Endodermal cell (in vitro differentiated cells): ENCODE measurements at regions not wholly inside any gene's neighbourhood (a gene's known extent, or its start where the extent isn't known, plus 50 kb on each side); places are given as distances from the start of the nearest gene placed in this dataset.

Source experiments
- DNase-seq: peaks from one replicate; pipeline ENCODE4 v3.0.0-alpha.2; 2017
- H3K27ac ChIP-seq: 2 replicates; pipeline ENCODE4 v1.5.1; 2013; ENCODE audit warnings: mild to moderate bottlenecking, low read depth, low read length, moderate library complexity
- H3K27me3 ChIP-seq: 2 replicates; pipeline ENCODE4 v1.6.1; 2013; ENCODE audit warnings: mild to moderate bottlenecking, low read length, moderate library complexity; ENCODE audit not compliant: insufficient read depth, control insufficient read depth, poor library complexity, severe bottlenecking
- H3K36me3 ChIP-seq: 2 replicates; pipeline ENCODE4 v1.7.0; 2013; ENCODE audit warnings: mild to moderate bottlenecking, low read length, moderate library complexity; ENCODE audit not compliant: control insufficient read depth, insufficient read depth
- H3K4me1 ChIP-seq: one replicate; pipeline ENCODE4 v1.7.0; 2013; ENCODE audit warnings: low read length; ENCODE audit not compliant: control insufficient read depth, insufficient read depth
- H3K4me3 ChIP-seq: 2 replicates; pipeline ENCODE4 v1.5.1; 2013; ENCODE audit warnings: mild to moderate bottlenecking, low read length, moderate library complexity
- H3K9ac ChIP-seq: 2 replicates; pipeline ENCODE4 v1.6.1; 2013; ENCODE audit warnings: mild to moderate bottlenecking, low read length, moderate library complexity; ENCODE audit not compliant: poor library complexity, severe bottlenecking; ENCODE audit errors: extremely low read depth
- H3K9me3 ChIP-seq: 2 replicates; pipeline ENCODE4 v1.6.1; 2013; ENCODE audit warnings: mild to moderate bottlenecking, low read length, moderate library complexity; ENCODE audit not compliant: control insufficient read depth
- H3K27ac Mint-ChIP-seq: 2 replicates; pipeline ENCODE4 v1.8.0; 2020; ENCODE audit warnings: mixed read lengths
- H3K27me3 Mint-ChIP-seq: 2 replicates; pipeline ENCODE4 v1.8.0; 2021; ENCODE audit warnings: mild to moderate bottlenecking, mixed read lengths; ENCODE audit not compliant: insufficient read depth
- H3K36me3 Mint-ChIP-seq: 2 replicates; pipeline ENCODE4 v1.8.0; 2020; ENCODE audit warnings: low read depth, mixed read lengths
- H3K4me1 Mint-ChIP-seq: 2 replicates; pipeline ENCODE4 v1.8.0; 2020; ENCODE audit warnings: mixed read lengths
- H3K4me3 Mint-ChIP-seq: 2 replicates; pipeline ENCODE4 v1.8.0; 2020; ENCODE audit warnings: mild to moderate bottlenecking, moderate library complexity, mixed read lengths
- H3K9me3 Mint-ChIP-seq: 2 replicates; pipeline ENCODE4 v1.8.0; 2020; ENCODE audit warnings: mild to moderate bottlenecking, mixed read lengths
- WGBS, 2 experiments: methylation state at CpG; one replicate each; pipeline versions ENCODE4 v1.1.5 to v1.1.7; 2013; ENCODE audit warnings: missing lambda C conversion rate in 2 of 2, mixed read lengths in 1 of 2; ENCODE audit not compliant: insufficient coverage in 1 of 2, insufficient read length in 1 of 2; 5-methylcytosine and 5-hydroxymethylcytosine counted together
- TF ChIP-seq, protein P1 (sequence below): fragments of 200-600 bp; sonication (generic); conservative IDR thresholded peaks from 2 replicates; pipeline ENCODE4 v1.5.0; 2021; ENCODE audit warnings: antibody characterized with exemption, mild to moderate bottlenecking

DNA sequence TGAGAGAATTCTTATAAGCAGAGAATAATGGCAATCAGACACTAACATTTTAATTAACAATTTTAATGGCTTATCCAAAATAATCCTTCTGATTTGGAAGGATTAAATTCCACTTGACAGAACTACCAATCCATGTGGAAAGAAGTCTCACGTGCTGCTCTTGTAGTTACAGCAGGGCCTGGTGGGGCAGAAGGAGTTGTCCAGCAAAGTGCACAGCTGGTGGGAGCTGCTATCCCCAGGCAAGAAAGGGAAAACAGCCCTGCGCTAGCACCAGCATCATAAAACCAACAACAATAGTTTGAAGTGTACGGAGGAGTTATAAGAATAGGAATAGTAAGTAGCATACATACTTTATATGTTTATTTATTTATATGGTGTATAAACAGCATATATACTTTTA, 127.4 kb upstream of the TRIM2 start:
- Histone ChIP-seq H3K9me3 (no peaks in the 10 kb centered on the region), H3K4me1 (no peaks in the 10 kb centered on the region), H3K27me3 (peaks cover 23% of the 10 kb centered on the region), H3K36me3 (no peaks in the 10 kb centered on the region), H3K9ac (no peak overlapping the region), H3K27ac (no peak overlapping the region), H3K4me3 (no peak overlapping the region)
- DNase-seq, result no peak
- H3K27ac Mint-ChIP-seq, result no peak overlapping the region
- H3K9me3 Mint-ChIP-seq, result no peaks in the 10 kb centered on the region
- H3K4me3 Mint-ChIP-seq, result no peak overlapping the region
- no peaks in the 10 kb centered on the region for H3K36me3 Mint-ChIP-seq
- H3K27me3 Mint-ChIP-seq, result peaks cover 25% of the 10 kb centered on the region
- H3K4me1 Mint-ChIP-seq, result peaks cover 8% of the 10 kb centered on the region
- TF ChIP-seq, protein P1, sequence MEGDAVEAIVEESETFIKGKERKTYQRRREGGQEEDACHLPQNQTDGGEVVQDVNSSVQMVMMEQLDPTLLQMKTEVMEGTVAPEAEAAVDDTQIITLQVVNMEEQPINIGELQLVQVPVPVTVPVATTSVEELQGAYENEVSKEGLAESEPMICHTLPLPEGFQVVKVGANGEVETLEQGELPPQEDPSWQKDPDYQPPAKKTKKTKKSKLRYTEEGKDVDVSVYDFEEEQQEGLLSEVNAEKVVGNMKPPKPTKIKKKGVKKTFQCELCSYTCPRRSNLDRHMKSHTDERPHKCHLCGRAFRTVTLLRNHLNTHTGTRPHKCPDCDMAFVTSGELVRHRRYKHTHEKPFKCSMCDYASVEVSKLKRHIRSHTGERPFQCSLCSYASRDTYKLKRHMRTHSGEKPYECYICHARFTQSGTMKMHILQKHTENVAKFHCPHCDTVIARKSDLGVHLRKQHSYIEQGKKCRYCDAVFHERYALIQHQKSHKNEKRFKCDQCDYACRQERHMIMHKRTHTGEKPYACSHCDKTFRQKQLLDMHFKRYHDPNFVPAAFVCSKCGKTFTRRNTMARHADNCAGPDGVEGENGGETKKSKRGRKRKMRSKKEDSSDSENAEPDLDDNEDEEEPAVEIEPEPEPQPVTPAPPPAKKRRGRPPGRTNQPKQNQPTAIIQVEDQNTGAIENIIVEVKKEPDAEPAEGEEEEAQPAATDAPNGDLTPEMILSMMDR, result no peak
- 97% methylated on average over 2 of the region's 3 CpGs; no CpG with 5 or more reads in 1 of the 2 experiments for WGBS, 2 experiments

- 87 to 97% methylated on average over 5 to 6 of the region's 6 CpGs for WGBS, 2 experiments
- peak overlapping the region; percentile 18 for H3K27ac ChIP-seq
- H3K9me3 ChIP-seq, result no peaks in the 10 kb centered on the region
- no peak for DNase-seq
- H3K4me1 ChIP-seq, result no peaks in the 10 kb centered on the region
- no peaks in the 10 kb centered on the region for H3K36me3 ChIP-seq
- H3K27me3 ChIP-seq, result peaks cover 12% of the 10 kb centered on the region
- peaks cover 20% of the 10 kb centered on the region for H3K27me3 Mint-ChIP-seq
- H3K27ac Mint-ChIP-seq, result no peak overlapping the region
- H3K9ac ChIP-seq, result no peak overlapping the region
- H3K4me3 Mint-ChIP-seq, result no peak overlapping the region
- H3K36me3 Mint-ChIP-seq, result no peaks in the 10 kb centered on the region
- no peak overlapping the region for H3K4me3 ChIP-seq
- TF ChIP-seq, protein P1, result no peak
- H3K9me3 Mint-ChIP-seq, result no peaks in the 10 kb centered on the region
- peaks cover 19% of the 10 kb centered on the region for H3K4me1 Mint-ChIP-seq
Observed at GRCh38 chr4:153079857-153080391, 124.3 kb upstream of the TRIM2 start.

- H3K36me3 Mint-ChIP-seq, result no peaks in the 10 kb centered on the region
- 94% methylated on average over 6 of the region's 7 CpGs for whole genome bisulfite sequencing, 2 experiments
- no peak overlapping the region for H3K4me3 ChIP-seq
- no peak overlapping the region for H3K4me3 Mint-ChIP-seq
- H3K27me3 Mint-ChIP-seq, result peaks cover 12% of the 10 kb centered on the region
- H3K36me3 ChIP-seq, result no peaks in the 10 kb centered on the region
- H3K9ac ChIP-seq, result no peak overlapping the region
- H3K4me1 ChIP-seq, result no peaks in the 10 kb centered on the region
- no peak overlapping the region for H3K27ac ChIP-seq
- no peak for DNase-seq
- peaks cover 9% of the 10 kb centered on the region for H3K27me3 ChIP-seq
- H3K9me3 Mint-ChIP-seq, result no peaks in the 10 kb centered on the region
- peaks cover 16% of the 10 kb centered on the region for H3K4me1 Mint-ChIP-seq
- no peaks in the 10 kb centered on the region for H3K9me3 ChIP-seq
- TF ChIP-seq, protein P1, result no peak
- H3K27ac Mint-ChIP-seq, result no peak overlapping the region
Observed at GRCh38 chr4:153081006-153081580, 123.2 kb upstream of the TRIM2 start.
